ENCODE measurements at regions not wholly inside any gene's neighbourhood (a gene's known extent, or its start where the extent isn't known, plus 50 kb on each side); places are given as distances from the start of the nearest gene placed in this dataset.

- no peaks in the 10 kb centered on the region for H3K27me3 ChIP-seq (ENCODE audit: insufficient read depth, low read length)
- no peak overlapping the region for H3K4me3 ChIP-seq (ENCODE audit: low read length)
- no peaks in the 10 kb centered on the region for H3K4me1 ChIP-seq (ENCODE audit: insufficient read depth, low read length)
- H3K9me3 ChIP-seq (ENCODE audit: low read depth, low read length), result no peaks in the 10 kb centered on the region
These were observed 160.1 kb downstream of the BRMS1L start for GRCh38 chr14:35986219-35986573.

- Histone ChIP-seq H3K4me1 (ENCODE audit: insufficient read depth, low read length) (no peaks in the 10 kb centered on the region), H3K9me3 (ENCODE audit: low read depth, low read length) (no peaks in the 10 kb centered on the region), H3K27me3 (ENCODE audit: insufficient read depth, low read length) (no peaks in the 10 kb centered on the region), H3K4me3 (ENCODE audit: low read length) (no peak overlapping the region)
These were observed 159.5 kb downstream of the BRMS1L start for GRCh38 chr14:35985474-35986218.

GRCh38 chr14:35979531-35979930, 153.4 kb downstream of the BRMS1L start:
- Histone ChIP-seq H3K9me3 (ENCODE audit: low read depth, low read length) (no peaks in the 10 kb centered on the region), H3K4me1 (ENCODE audit: insufficient read depth, low read length) (no peaks in the 10 kb centered on the region), H3K27me3 (ENCODE audit: insufficient read depth, low read length) (no peaks in the 10 kb centered on the region), H3K4me3 (ENCODE audit: low read length) (no peak overlapping the region)

GRCh38 chr14:35978561-35978960, 152.4 kb downstream of the BRMS1L start:
- no peaks in the 10 kb centered on the region for H3K4me1 ChIP-seq (ENCODE audit: insufficient read depth, low read length)
- H3K4me3 ChIP-seq (ENCODE audit: low read length), result no peak overlapping the region
- no peaks in the 10 kb centered on the region for H3K27me3 ChIP-seq (ENCODE audit: insufficient read depth, low read length)
- H3K9me3 ChIP-seq (ENCODE audit: low read depth, low read length), result no peaks in the 10 kb centered on the region

GRCh38 chr14:35975814-35976213, 149.7 kb downstream of the BRMS1L start:
- H3K4me1 ChIP-seq (ENCODE audit: insufficient read depth, low read length), result no peaks in the 10 kb centered on the region
- no peak overlapping the region for H3K4me3 ChIP-seq (ENCODE audit: low read length)
- H3K9me3 ChIP-seq (ENCODE audit: low read depth, low read length), result no peaks in the 10 kb centered on the region
- H3K27me3 ChIP-seq (ENCODE audit: insufficient read depth, low read length), result no peaks in the 10 kb centered on the region

GRCh38 chr14:35973770-35974169, 147.6 kb downstream of the BRMS1L start:
- H3K4me3 ChIP-seq (ENCODE audit: low read length), result no peak overlapping the region
- H3K27me3 ChIP-seq (ENCODE audit: insufficient read depth, low read length), result no peaks in the 10 kb centered on the region
- H3K9me3 ChIP-seq (ENCODE audit: low read depth, low read length), result no peaks in the 10 kb centered on the region
- no peaks in the 10 kb centered on the region for H3K4me1 ChIP-seq (ENCODE audit: insufficient read depth, low read length)

- Histone ChIP-seq H3K4me3 (ENCODE audit: low read length) (no peak overlapping the region), H3K4me1 (ENCODE audit: insufficient read depth, low read length) (no peaks in the 10 kb centered on the region), H3K9me3 (ENCODE audit: low read depth, low read length) (no peaks in the 10 kb centered on the region), H3K27me3 (ENCODE audit: insufficient read depth, low read length) (no peaks in the 10 kb centered on the region)
These were observed 146.0 kb downstream of the BRMS1L start for GRCh38 chr14:35971965-35972630.

- Histone ChIP-seq H3K9me3 (ENCODE audit: low read depth, low read length) (no peaks in the 10 kb centered on the region), H3K4me1 (ENCODE audit: insufficient read depth, low read length) (no peaks in the 10 kb centered on the region), H3K4me3 (ENCODE audit: low read length) (no peak overlapping the region), H3K27me3 (ENCODE audit: insufficient read depth, low read length) (no peaks in the 10 kb centered on the region)
These were observed 143.2 kb downstream of the BRMS1L start for GRCh38 chr14:35969310-35969709.

GRCh38 chr14:35965400-35965799, 139.3 kb downstream of the BRMS1L start:
- Histone ChIP-seq H3K9me3 (ENCODE audit: low read depth, low read length) (no peaks in the 10 kb centered on the region), H3K4me1 (ENCODE audit: insufficient read depth, low read length) (no peaks in the 10 kb centered on the region), H3K27me3 (ENCODE audit: insufficient read depth, low read length) (no peaks in the 10 kb centered on the region), H3K4me3 (ENCODE audit: low read length) (no peak overlapping the region)

- H3K27me3 ChIP-seq (ENCODE audit: insufficient read depth, low read length), result no peaks in the 10 kb centered on the region
- no peaks in the 10 kb centered on the region for H3K4me1 ChIP-seq (ENCODE audit: insufficient read depth, low read length)
- no peaks in the 10 kb centered on the region for H3K9me3 ChIP-seq (ENCODE audit: low read depth, low read length)
- H3K4me3 ChIP-seq (ENCODE audit: low read length), result no peak overlapping the region
These were observed 138.7 kb downstream of the BRMS1L start for GRCh38 chr14:35964697-35965286.

GRCh38 chr14:35963209-35963608, 137.1 kb downstream of the BRMS1L start:
- H3K4me1 ChIP-seq (ENCODE audit: insufficient read depth, low read length), result no peaks in the 10 kb centered on the region
- no peaks in the 10 kb centered on the region for H3K27me3 ChIP-seq (ENCODE audit: insufficient read depth, low read length)
- H3K4me3 ChIP-seq (ENCODE audit: low read length), result no peak overlapping the region
- no peaks in the 10 kb centered on the region for H3K9me3 ChIP-seq (ENCODE audit: low read depth, low read length)

GRCh38 chr14:35961697-35962274, 135.6 kb downstream of the BRMS1L start:
- Histone ChIP-seq H3K4me1 (ENCODE audit: insufficient read depth, low read length) (no peaks in the 10 kb centered on the region), H3K27me3 (ENCODE audit: insufficient read depth, low read length) (no peaks in the 10 kb centered on the region), H3K4me3 (ENCODE audit: low read length) (no peak overlapping the region), H3K9me3 (ENCODE audit: low read depth, low read length) (no peaks in the 10 kb centered on the region)

GRCh38 chr14:35959835-35960234, 133.7 kb downstream of the BRMS1L start:
- Histone ChIP-seq H3K4me1 (ENCODE audit: insufficient read depth, low read length) (no peaks in the 10 kb centered on the region), H3K4me3 (ENCODE audit: low read length) (no peak overlapping the region), H3K27me3 (ENCODE audit: insufficient read depth, low read length) (no peaks in the 10 kb centered on the region), H3K9me3 (ENCODE audit: low read depth, low read length) (no peaks in the 10 kb centered on the region)

GRCh38 chr14:35958499-35958898, 132.4 kb downstream of the BRMS1L start:
- Histone ChIP-seq H3K9me3 (ENCODE audit: low read depth, low read length) (no peaks in the 10 kb centered on the region), H3K4me3 (ENCODE audit: low read length) (no peak overlapping the region), H3K27me3 (ENCODE audit: insufficient read depth, low read length) (no peaks in the 10 kb centered on the region), H3K4me1 (ENCODE audit: insufficient read depth, low read length) (no peaks in the 10 kb centered on the region)

GRCh38 chr14:35956376-35957085, 130.4 kb downstream of the BRMS1L start:
- Histone ChIP-seq H3K4me1 (ENCODE audit: insufficient read depth, low read length) (no peaks in the 10 kb centered on the region), H3K4me3 (ENCODE audit: low read length) (no peak overlapping the region), H3K27me3 (ENCODE audit: insufficient read depth, low read length) (no peaks in the 10 kb centered on the region), H3K9me3 (ENCODE audit: low read depth, low read length) (no peaks in the 10 kb centered on the region)

Data from mononuclear cell (primary cell).